H9 (cell line): ENCODE measurements at regions not wholly inside any gene's neighbourhood (a gene's known extent, or its start where the extent isn't known, plus 50 kb on each side); places are given as distances from the start of the nearest gene placed in this dataset.

Source experiments
- DNase-seq: peaks from one replicate; pipeline ENCODE4 v3.0.0-alpha.2; 2017
- H2AFZ ChIP-seq: one replicate; pipeline ENCODE4 v1.6.1; 2013; ENCODE audit warnings: mild to moderate bottlenecking, low read length, control low read depth, moderate library complexity
- H2AK5ac ChIP-seq: 2 replicates; pipeline ENCODE4 v1.6.1; 2013; ENCODE audit warnings: low read length, control low read depth, mixed read lengths; ENCODE audit not compliant: insufficient read length
- H2BK120ac ChIP-seq: one replicate; pipeline ENCODE4 v1.6.1; 2013; ENCODE audit warnings: low read depth, mild to moderate bottlenecking, low read length, control low read depth, inconsistent platforms; ENCODE audit not compliant: poor library complexity, severe bottlenecking
- H2BK12ac ChIP-seq: 2 replicates; pipeline ENCODE4 v1.6.1; 2013; ENCODE audit warnings: low read length, control low read depth, mixed read lengths, low read depth; ENCODE audit not compliant: insufficient read length
- H2BK15ac ChIP-seq: 2 replicates; pipeline ENCODE4 v1.6.1; 2013; ENCODE audit warnings: low read depth, low read length, control low read depth
- H2BK20ac ChIP-seq: one replicate; pipeline ENCODE4 v1.6.1; 2013; ENCODE audit warnings: low read depth, mild to moderate bottlenecking, low read length, control low read depth, inconsistent platforms; ENCODE audit not compliant: poor library complexity, severe bottlenecking
- H2BK5ac ChIP-seq: 2 replicates; pipeline ENCODE4 v1.6.1; 2013; ENCODE audit warnings: low read length, control low read depth, mixed read lengths; ENCODE audit not compliant: insufficient read length
- H3K14ac ChIP-seq: 2 replicates; pipeline ENCODE4 v1.6.1; 2013; ENCODE audit warnings: low read length, control low read depth; ENCODE audit not compliant: insufficient read depth
- H3K18ac ChIP-seq: 2 replicates; pipeline ENCODE4 v1.6.1; 2013; ENCODE audit warnings: low read depth, mild to moderate bottlenecking, mixed read lengths, low read length, control low read depth; ENCODE audit not compliant: insufficient read length
- H3K23ac ChIP-seq: 2 replicates; pipeline ENCODE4 v1.6.1; 2013; ENCODE audit warnings: low read length, control low read depth, mixed read lengths, low read depth; ENCODE audit not compliant: insufficient read length
- H3K23me2 ChIP-seq: 2 replicates; pipeline ENCODE4 v1.6.1; 2013; ENCODE audit warnings: low read depth, mild to moderate bottlenecking, mixed read lengths, low read length, control low read depth; ENCODE audit not compliant: insufficient read length, poor library complexity, severe bottlenecking
- H3K27ac ChIP-seq: 2 replicates; pipeline ENCODE4 v1.5.1; 2013; ENCODE audit warnings: low read length, control low read depth, mixed read lengths, low read depth; ENCODE audit not compliant: insufficient read length
- H3K27me3 ChIP-seq: 2 replicates; pipeline ENCODE4 v1.6.1; 2013; ENCODE audit warnings: low read length, control low read depth, inconsistent platforms; ENCODE audit not compliant: insufficient read depth
- H3K4ac ChIP-seq: 2 replicates; pipeline ENCODE4 v1.6.1; 2013; ENCODE audit warnings: low read depth, mild to moderate bottlenecking, control low read depth, inconsistent platforms, low read length, moderate library complexity
- H3K4me1 ChIP-seq: 2 replicates; pipeline ENCODE4 v1.6.1; 2013; ENCODE audit warnings: low read length, control low read depth, inconsistent platforms; ENCODE audit not compliant: insufficient read depth
- H3K4me2 ChIP-seq: 2 replicates; pipeline ENCODE4 v1.6.1; 2013; ENCODE audit warnings: low read length, control low read depth, mixed read lengths; ENCODE audit not compliant: insufficient read length, insufficient read depth
- H3K56ac ChIP-seq: 2 replicates; pipeline ENCODE4 v1.6.1; 2013; ENCODE audit warnings: low read depth, mild to moderate bottlenecking, mixed read lengths, low read length, control low read depth; ENCODE audit not compliant: insufficient read length
- H3K79me1 ChIP-seq: 2 replicates; pipeline ENCODE4 v1.6.1; 2013; ENCODE audit warnings: low read depth, mild to moderate bottlenecking, moderate library complexity, low read length, control low read depth, inconsistent platforms; ENCODE audit not compliant: insufficient read depth, poor library complexity, severe bottlenecking
- H3K79me2 ChIP-seq: 2 replicates; pipeline ENCODE4 v1.6.1; 2013; ENCODE audit warnings: low read length, control low read depth, inconsistent platforms; ENCODE audit not compliant: insufficient read depth
- H3K9ac ChIP-seq: 2 replicates; pipeline ENCODE4 v1.6.1; 2013; ENCODE audit warnings: low read length, control low read depth, mixed read lengths; ENCODE audit not compliant: insufficient read length; ENCODE audit errors: extremely low read depth
- H3K9me3 ChIP-seq: one replicate; pipeline ENCODE4 v1.6.1; 2013; ENCODE audit warnings: low read depth, low read length, inconsistent platforms; ENCODE audit not compliant: control insufficient read depth
- H3T11ph ChIP-seq: one replicate; pipeline ENCODE4 v1.6.1; 2013; ENCODE audit warnings: mild to moderate bottlenecking, low read length, control low read depth, inconsistent platforms
- H4K20me1 ChIP-seq: one replicate; pipeline ENCODE4 v1.6.1; 2013; ENCODE audit not compliant: control insufficient read depth, insufficient read length, insufficient read depth
- H4K5ac ChIP-seq: 2 replicates; pipeline ENCODE4 v1.6.1; 2013; ENCODE audit warnings: low read depth, mild to moderate bottlenecking, mixed read lengths, low read length, control low read depth; ENCODE audit not compliant: insufficient read length
- H4K8ac ChIP-seq: replicated peaks from 2 replicates; pipeline ENCODE4 v1.6.1; 2013; ENCODE audit warnings: low read length, control low read depth, mixed read lengths, low read depth; ENCODE audit not compliant: insufficient read length
- H4K91ac ChIP-seq: 2 replicates; pipeline ENCODE4 v1.6.1; 2013; ENCODE audit warnings: low read depth, mild to moderate bottlenecking, moderate library complexity, mixed read lengths, low read length, control low read depth; ENCODE audit not compliant: insufficient read length
- H3K27ac Mint-ChIP-seq, 3 experiments: 2 replicates in 2 of 3; 3 replicates in 1 of 3; pipeline ENCODE4 v1.8.0; 2020 to 2021; ENCODE audit warnings: mixed read lengths in 3 of 3, mild to moderate bottlenecking in 1 of 3, moderate library complexity in 1 of 3
- H3K27me3 Mint-ChIP-seq: 2 replicates; pipeline ENCODE4 v1.8.0; 2021; ENCODE audit warnings: low read depth, mild to moderate bottlenecking, moderate library complexity, mixed read lengths
- H3K36me3 Mint-ChIP-seq, 3 experiments: 2 replicates in 2 of 3; 3 replicates in 1 of 3; pipeline ENCODE4 v1.8.0; 2020 to 2021; ENCODE audit warnings: low read depth in 3 of 3, mixed read lengths in 3 of 3; ENCODE audit not compliant: insufficient read depth in 1 of 3
- H3K4me1 Mint-ChIP-seq, 2 experiments: 2 replicates each; pipeline ENCODE4 v1.8.0; 2020; ENCODE audit warnings: mixed read lengths in 2 of 2
- H3K4me3 Mint-ChIP-seq, 2 experiments: 2 replicates in 1 of 2; 3 replicates in 1 of 2; pipeline ENCODE4 v1.8.0; 2020 to 2021; ENCODE audit warnings: mild to moderate bottlenecking in 2 of 2, mixed read lengths in 2 of 2, moderate library complexity in 1 of 2
- H3K9me3 Mint-ChIP-seq, 2 experiments: 2 replicates in 1 of 2; 3 replicates in 1 of 2; pipeline ENCODE4 v1.8.0; 2020; ENCODE audit warnings: mild to moderate bottlenecking in 2 of 2, mixed read lengths in 2 of 2, moderate library complexity in 1 of 2
- TF ChIP-seq, protein P1 (sequence below): fragments of 200-600 bp; sonication (generic); conservative IDR thresholded peaks from 3 replicates; pipeline ENCODE4 v1.8.0; 2021; ENCODE audit warnings: antibody characterized with exemption, mild to moderate bottlenecking

DNA sequence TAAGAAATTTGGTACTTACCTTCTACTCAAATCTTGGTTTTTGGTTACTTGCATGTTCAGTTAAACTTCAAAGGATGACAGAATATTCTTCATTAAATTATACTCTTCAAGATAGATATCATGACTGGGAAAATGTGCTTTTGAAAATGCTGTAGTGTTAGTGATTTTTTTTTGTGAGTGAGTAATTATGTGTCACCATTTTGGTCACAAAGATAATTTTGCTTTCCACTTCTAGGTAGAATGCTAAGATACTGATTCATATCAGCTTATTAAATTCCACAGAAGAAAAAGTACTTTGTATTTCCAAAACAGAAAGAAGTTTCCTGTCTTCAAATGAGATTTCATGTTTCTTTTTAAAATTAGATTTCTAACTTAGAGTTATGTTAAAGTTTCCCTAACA, 61.2 kb downstream of the ATXN7L3B start:
- no peak for DNase-seq
- no peak overlapping the region for H3K56ac ChIP-seq
- no peak overlapping the region for H2AK5ac ChIP-seq
- H4K5ac ChIP-seq, result no peak overlapping the region
- H3K4me3 Mint-ChIP-seq, result no peak overlapping the region
- H2BK120ac ChIP-seq, result no peak overlapping the region
- peaks cover 7% of the 10 kb centered on the region for H3K9me3 ChIP-seq
- H3K79me1 ChIP-seq, result no peaks in the 10 kb centered on the region
- H3K4me1 Mint-ChIP-seq, result no peaks in the 10 kb centered on the region
- no peak overlapping the region for H2BK12ac ChIP-seq
- peaks cover 11 to 20% (median 15%) of the 10 kb centered on the region in 3 experiments for H3K36me3 Mint-ChIP-seq
- no peak overlapping the region for H3K14ac ChIP-seq
- no peak overlapping the region for H2BK20ac ChIP-seq
- TF ChIP-seq, protein P1, sequence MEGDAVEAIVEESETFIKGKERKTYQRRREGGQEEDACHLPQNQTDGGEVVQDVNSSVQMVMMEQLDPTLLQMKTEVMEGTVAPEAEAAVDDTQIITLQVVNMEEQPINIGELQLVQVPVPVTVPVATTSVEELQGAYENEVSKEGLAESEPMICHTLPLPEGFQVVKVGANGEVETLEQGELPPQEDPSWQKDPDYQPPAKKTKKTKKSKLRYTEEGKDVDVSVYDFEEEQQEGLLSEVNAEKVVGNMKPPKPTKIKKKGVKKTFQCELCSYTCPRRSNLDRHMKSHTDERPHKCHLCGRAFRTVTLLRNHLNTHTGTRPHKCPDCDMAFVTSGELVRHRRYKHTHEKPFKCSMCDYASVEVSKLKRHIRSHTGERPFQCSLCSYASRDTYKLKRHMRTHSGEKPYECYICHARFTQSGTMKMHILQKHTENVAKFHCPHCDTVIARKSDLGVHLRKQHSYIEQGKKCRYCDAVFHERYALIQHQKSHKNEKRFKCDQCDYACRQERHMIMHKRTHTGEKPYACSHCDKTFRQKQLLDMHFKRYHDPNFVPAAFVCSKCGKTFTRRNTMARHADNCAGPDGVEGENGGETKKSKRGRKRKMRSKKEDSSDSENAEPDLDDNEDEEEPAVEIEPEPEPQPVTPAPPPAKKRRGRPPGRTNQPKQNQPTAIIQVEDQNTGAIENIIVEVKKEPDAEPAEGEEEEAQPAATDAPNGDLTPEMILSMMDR, result no peak
- H4K20me1 ChIP-seq, result no peaks in the 10 kb centered on the region
- no peak overlapping the region for H2AFZ ChIP-seq
- H4K8ac ChIP-seq, result no peak overlapping the region
- H3K9me3 Mint-ChIP-seq, result peaks cover 22 to 24% of the 10 kb centered on the region in 2 experiments
- no peak overlapping the region for H3K27ac Mint-ChIP-seq
- H3K27me3 ChIP-seq, result no peaks in the 10 kb centered on the region
- H3K23ac ChIP-seq, result no peak overlapping the region
- no peak overlapping the region for H4K91ac ChIP-seq
- H3K27ac ChIP-seq, result no peak overlapping the region
- H3K27me3 Mint-ChIP-seq, result no peaks in the 10 kb centered on the region
- no peaks in the 10 kb centered on the region for H3K79me2 ChIP-seq
- no peak overlapping the region for H3K4ac ChIP-seq
- no peaks in the 10 kb centered on the region for H3K23me2 ChIP-seq
- H3K4me2 ChIP-seq, result no peak overlapping the region
- H3T11ph ChIP-seq, result no peak overlapping the region
- H2BK5ac ChIP-seq, result no peak overlapping the region
- H3K18ac ChIP-seq, result no peak overlapping the region
- no peak overlapping the region for H2BK15ac ChIP-seq
- no peak overlapping the region for H3K9ac ChIP-seq
- H3K4me1 ChIP-seq, result no peaks in the 10 kb centered on the region
